Ureter (tissue), 1 donor: ENCODE measurements at regions not wholly inside any gene's neighbourhood (a gene's known extent, or its start where the extent isn't known, plus 50 kb on each side); places are given as distances from the start of the nearest gene placed in this dataset.

Experiments
- DNase-seq: peaks from one replicate; pipeline ENCODE4 v3.0.0-alpha.2; 2020; ENCODE audit warnings: low spot score
- donor health status: DM: yes; HTN: yes; CAD: no.

GRCh38 chr16:54628796-54629625 is 301.7 kb upstream of the IRX5 start:
- DNase-seq: no peak

GRCh38 chr16:54627616-54628015 is 303.0 kb upstream of the IRX5 start:
- no peak for DNase-seq

- DNase-seq: no peak
Measured at GRCh38 chr16:54623636-54624035, 307.0 kb upstream of the IRX5 start.

- DNase-seq: no peak
Measured at GRCh38 chr16:54620197-54620596, 310.5 kb upstream of the IRX5 start.

GRCh38 chr16:54616610-54617009 is 314.1 kb upstream of the IRX5 start:
- DNase-seq: no peak

GRCh38 chr16:54605536-54606066 is 319.0 kb upstream of the IRX3 start:
- no peak for DNase-seq

- DNase-seq: no peak
Measured at GRCh38 chr16:54602666-54603065, 316.1 kb upstream of the IRX3 start.

GRCh38 chr16:54597222-54597621 is 310.6 kb upstream of the IRX3 start:
- DNase-seq: no peak

- DNase-seq: no peak
Measured at GRCh38 chr16:54595621-54596020, 309.0 kb upstream of the IRX3 start.

- no peak for DNase-seq
Measured at GRCh38 chr16:54594601-54595391, 308.2 kb upstream of the IRX3 start.

GRCh38 chr16:54591816-54592246 is 305.2 kb upstream of the IRX3 start:
- no peak for DNase-seq

- DNase-seq: no peak
Measured at GRCh38 chr16:54590836-54591235, 304.2 kb upstream of the IRX3 start.

- no peak for DNase-seq
Measured at GRCh38 chr16:54589326-54589725, 302.7 kb upstream of the IRX3 start.

GRCh38 chr16:54588026-54588425 is 301.4 kb upstream of the IRX3 start:
- DNase-seq: no peak

GRCh38 chr16:54587176-54587515 is 300.6 kb upstream of the IRX3 start:
- no peak for DNase-seq

GRCh38 chr16:54586474-54587175 is 300.0 kb upstream of the IRX3 start:
- no peak for DNase-seq

- no peak for DNase-seq
Measured at GRCh38 chr16:54585998-54586340, 299.4 kb upstream of the IRX3 start.

- DNase-seq: no peak
Measured at GRCh38 chr16:54585094-54585997, 298.8 kb upstream of the IRX3 start.

- DNase-seq: no peak
Measured at GRCh38 chr16:54584121-54584520, 297.5 kb upstream of the IRX3 start.

GRCh38 chr16:54582631-54583250 is 296.2 kb upstream of the IRX3 start:
- no peak for DNase-seq
